ENCODE measurements at regions not wholly inside any gene's neighbourhood (a gene's known extent, or its start where the extent isn't known, plus 50 kb on each side); places are given as distances from the start of the nearest gene placed in this dataset.

DNA sequence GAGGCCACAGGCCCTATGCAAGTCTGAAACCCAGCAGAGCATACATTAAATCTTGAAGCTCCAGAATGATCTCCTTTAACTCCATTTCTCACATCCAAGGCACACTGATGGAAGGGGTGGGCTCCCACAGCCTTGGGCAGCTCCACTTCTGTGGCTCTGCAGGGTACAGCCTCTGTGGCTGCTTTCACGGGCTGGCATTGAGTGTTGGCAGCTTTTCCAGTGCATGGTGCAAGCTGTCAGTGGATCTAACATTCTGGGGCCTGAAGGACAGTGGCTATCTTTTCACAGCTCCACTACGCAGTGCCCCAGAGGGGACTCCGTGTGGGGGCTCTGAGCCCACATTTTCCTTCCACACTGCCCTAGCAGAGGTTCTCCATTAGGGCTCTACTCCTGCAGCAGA, 265.7 kb upstream of the MAGI2 start:
- Histone ChIP-seq H3K4me1 (no peaks in the 10 kb centered on the region), H3K4me3 (no peak overlapping the region), H3K27ac (no peak overlapping the region), H3K27me3 (no peaks in the 10 kb centered on the region), H3K9me3 (no peaks in the 10 kb centered on the region), H3K36me3 (no peaks in the 10 kb centered on the region)
- intact Hi-C loops (cut with DNase I; ENCODE audit: low total_unique reads), result no loop called here
- no peak for DNase-seq
- TF ChIP-seq, protein P1, sequence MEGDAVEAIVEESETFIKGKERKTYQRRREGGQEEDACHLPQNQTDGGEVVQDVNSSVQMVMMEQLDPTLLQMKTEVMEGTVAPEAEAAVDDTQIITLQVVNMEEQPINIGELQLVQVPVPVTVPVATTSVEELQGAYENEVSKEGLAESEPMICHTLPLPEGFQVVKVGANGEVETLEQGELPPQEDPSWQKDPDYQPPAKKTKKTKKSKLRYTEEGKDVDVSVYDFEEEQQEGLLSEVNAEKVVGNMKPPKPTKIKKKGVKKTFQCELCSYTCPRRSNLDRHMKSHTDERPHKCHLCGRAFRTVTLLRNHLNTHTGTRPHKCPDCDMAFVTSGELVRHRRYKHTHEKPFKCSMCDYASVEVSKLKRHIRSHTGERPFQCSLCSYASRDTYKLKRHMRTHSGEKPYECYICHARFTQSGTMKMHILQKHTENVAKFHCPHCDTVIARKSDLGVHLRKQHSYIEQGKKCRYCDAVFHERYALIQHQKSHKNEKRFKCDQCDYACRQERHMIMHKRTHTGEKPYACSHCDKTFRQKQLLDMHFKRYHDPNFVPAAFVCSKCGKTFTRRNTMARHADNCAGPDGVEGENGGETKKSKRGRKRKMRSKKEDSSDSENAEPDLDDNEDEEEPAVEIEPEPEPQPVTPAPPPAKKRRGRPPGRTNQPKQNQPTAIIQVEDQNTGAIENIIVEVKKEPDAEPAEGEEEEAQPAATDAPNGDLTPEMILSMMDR (IDR thresholded peaks at IDR 0.05), result no peak
- no peak for TF ChIP-seq POLR2AphosphoS5 (IDR thresholded peaks at IDR 0.05)
- no peak for TF ChIP-seq EP300 (IDR thresholded peaks at IDR 0.05)
- no peak for TF ChIP-seq POLR2A (IDR thresholded peaks at IDR 0.05)
- WGBS, 5 donors, result 79 to 88% (median 87%) methylated on average over 3 of the region's 3 CpGs

DNA sequence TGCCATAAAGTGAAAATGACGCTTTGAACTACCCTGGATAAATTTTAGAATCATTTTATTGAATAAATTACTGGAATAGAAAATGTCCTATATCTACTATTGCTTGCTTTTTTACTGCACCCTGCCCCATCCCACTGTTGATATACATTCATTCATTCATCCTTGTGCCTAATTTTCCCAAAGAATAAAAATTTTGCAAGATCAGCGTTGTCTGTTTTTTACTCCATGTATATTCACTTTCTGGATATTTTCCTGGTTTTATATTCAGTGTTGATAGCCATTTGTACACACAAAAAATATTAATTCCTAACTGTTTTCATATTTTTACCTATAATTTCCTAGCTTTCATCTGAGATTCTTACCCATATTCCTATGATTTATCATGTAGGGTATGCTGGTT, 262.9 kb upstream of the MAGI2 start:
- Histone ChIP-seq H3K9me3 (no peaks in the 10 kb centered on the region), H3K36me3 (no peaks in the 10 kb centered on the region), H3K27me3 (no peaks in the 10 kb centered on the region), H3K4me3 (no peak overlapping the region), H3K27ac (no peak overlapping the region), H3K4me1 (no peaks in the 10 kb centered on the region)
- DNase-seq, result no peak
- WGBS, 5 donors, result 80 to 91% (median 87%) methylated on average over 2 of the region's 2 CpGs
- TF ChIP-seq POLR2A (IDR thresholded peaks at IDR 0.05) (no peak), EP300 (IDR thresholded peaks at IDR 0.05) (no peak), POLR2AphosphoS5 (IDR thresholded peaks at IDR 0.05) (no peak)
- intact Hi-C loops (cut with DNase I; ENCODE audit: low total_unique reads), result no loop called here

DNA sequence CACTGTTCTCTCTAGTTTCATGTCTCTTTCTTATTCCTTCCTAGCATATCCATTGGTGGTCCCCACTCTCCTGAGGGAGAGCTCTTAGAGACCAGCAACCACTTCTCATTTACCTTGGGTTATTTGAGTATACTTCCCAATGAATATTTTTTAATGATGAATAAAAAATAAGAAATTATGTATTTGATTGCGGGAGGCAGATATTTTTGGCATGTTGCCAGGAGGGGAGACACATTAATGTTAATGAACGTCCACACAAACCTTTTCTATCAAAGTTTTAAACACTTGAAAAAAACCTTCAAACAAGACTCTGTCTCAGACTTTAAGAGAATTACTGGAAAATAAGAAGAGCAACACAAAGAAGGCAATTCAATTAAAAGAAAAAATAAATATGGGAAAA, 260.6 kb upstream of the MAGI2 start:
- Histone ChIP-seq H3K4me1 (no peaks in the 10 kb centered on the region), H3K27ac (no peak overlapping the region), H3K36me3 (no peaks in the 10 kb centered on the region), H3K27me3 (no peaks in the 10 kb centered on the region), H3K4me3 (no peak overlapping the region), H3K9me3 (no peaks in the 10 kb centered on the region)
- intact Hi-C loops (cut with DNase I; ENCODE audit: low total_unique reads), result no loop called here
- WGBS, 5 donors, result 61 to 80% (median 75%) methylated on average over 2 of the region's 2 CpGs
- TF ChIP-seq POLR2A (IDR thresholded peaks at IDR 0.05), result no peak
- no peak for TF ChIP-seq EP300 (IDR thresholded peaks at IDR 0.05)
- TF ChIP-seq, protein P1 (IDR thresholded peaks at IDR 0.05), result no peak
- TF ChIP-seq POLR2AphosphoS5 (IDR thresholded peaks at IDR 0.05), result no peak
- DNase-seq, result no peak

DNA sequence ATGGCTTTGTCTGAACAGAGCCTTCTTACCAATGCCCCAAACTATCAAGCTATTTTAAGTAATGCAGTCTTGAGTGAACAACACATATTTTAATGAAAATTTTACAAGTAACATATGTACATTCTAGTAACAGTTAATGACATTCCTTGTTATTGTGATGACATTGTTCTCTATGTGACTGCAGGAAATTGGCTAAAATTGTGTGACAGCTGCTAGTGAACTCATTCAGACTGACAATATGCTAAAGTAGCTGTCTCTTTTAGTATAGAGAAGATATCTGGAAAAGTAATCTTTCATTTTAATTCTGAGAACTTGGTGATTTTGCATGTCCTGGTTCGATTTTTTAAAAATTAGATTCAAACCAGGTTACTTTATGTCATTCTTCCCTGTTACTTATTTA, 259.8 kb upstream of the MAGI2 start:
- no peak for DNase-seq
- Histone ChIP-seq H3K9me3 (no peaks in the 10 kb centered on the region), H3K4me3 (no peak overlapping the region), H3K4me1 (no peaks in the 10 kb centered on the region), H3K27ac (no peak overlapping the region), H3K27me3 (no peaks in the 10 kb centered on the region), H3K36me3 (no peaks in the 10 kb centered on the region)
- TF ChIP-seq, protein P1 (IDR thresholded peaks at IDR 0.05), result no peak
- no peak for TF ChIP-seq EP300 (IDR thresholded peaks at IDR 0.05)
- no peak for TF ChIP-seq POLR2A (IDR thresholded peaks at IDR 0.05)
- no peak for TF ChIP-seq POLR2AphosphoS5 (IDR thresholded peaks at IDR 0.05)
- intact Hi-C loops (cut with DNase I; ENCODE audit: low total_unique reads), result no loop called here
- 51 to 69% (median 58%) methylated on average over 1 of the region's 1 CpG for WGBS, 5 donors

DNA sequence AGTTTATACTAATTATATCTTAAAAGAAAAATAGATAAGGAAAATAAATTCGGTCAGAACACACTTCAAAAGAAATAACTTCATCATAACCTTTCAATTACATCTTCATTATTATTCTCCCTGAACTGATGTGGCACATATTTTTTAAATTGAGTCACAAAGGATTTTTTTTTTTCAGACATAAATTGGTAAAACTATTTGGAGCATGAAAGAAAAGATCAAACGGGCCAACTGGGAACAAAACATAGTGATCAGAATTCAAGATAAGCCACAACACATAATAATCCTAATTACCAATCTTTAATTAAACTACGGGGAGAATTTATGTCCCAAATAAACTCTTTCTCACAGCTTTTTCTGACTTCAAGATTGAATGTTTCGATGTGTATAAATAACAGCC, 258.2 kb upstream of the MAGI2 start:
- no peaks in the 10 kb centered on the region for H3K4me1 ChIP-seq
- 72 to 82% (median 79%) methylated on average over 4 of the region's 4 CpGs for WGBS, 5 donors
- no peaks in the 10 kb centered on the region for H3K9me3 ChIP-seq
- H3K4me3 ChIP-seq, result no peak overlapping the region
- H3K27ac ChIP-seq, result no peak overlapping the region
- TF ChIP-seq EP300 (IDR thresholded peaks at IDR 0.05), result no peak
- TF ChIP-seq, protein P1 (IDR thresholded peaks at IDR 0.05), result no peak
- no peak for TF ChIP-seq POLR2A (IDR thresholded peaks at IDR 0.05)
- TF ChIP-seq POLR2AphosphoS5 (IDR thresholded peaks at IDR 0.05), result no peak
- H3K27me3 ChIP-seq, result no peaks in the 10 kb centered on the region
- H3K36me3 ChIP-seq, result no peaks in the 10 kb centered on the region
- DNase-seq, result no peak
- intact Hi-C loops (cut with DNase I; ENCODE audit: low total_unique reads), result no loop called here

All from stomach (tissue), 8 donors.